Stimulated activated CD4-positive, alpha-beta T cell treated with anti-CD3 and anti-CD28 coated beads, Interleukin-1b, Interleukin-23, amount 100 ng/mL, for 48 hours (primary cell): ENCODE measurements at regions not wholly inside any gene's neighbourhood (a gene's known extent, or its start where the extent isn't known, plus 50 kb on each side); places are given as distances from the start of the nearest gene placed in this dataset.
"Not testable (repeated sequence)": the region's sequence is repeated elsewhere in the genome, so short reads cannot be mapped to it uniquely, and the experiment has no call there.

Experiments used
- DNase-seq: peaks from one replicate; pipeline ENCODE4 v3.0.0-alpha.2; 2020

DNA sequence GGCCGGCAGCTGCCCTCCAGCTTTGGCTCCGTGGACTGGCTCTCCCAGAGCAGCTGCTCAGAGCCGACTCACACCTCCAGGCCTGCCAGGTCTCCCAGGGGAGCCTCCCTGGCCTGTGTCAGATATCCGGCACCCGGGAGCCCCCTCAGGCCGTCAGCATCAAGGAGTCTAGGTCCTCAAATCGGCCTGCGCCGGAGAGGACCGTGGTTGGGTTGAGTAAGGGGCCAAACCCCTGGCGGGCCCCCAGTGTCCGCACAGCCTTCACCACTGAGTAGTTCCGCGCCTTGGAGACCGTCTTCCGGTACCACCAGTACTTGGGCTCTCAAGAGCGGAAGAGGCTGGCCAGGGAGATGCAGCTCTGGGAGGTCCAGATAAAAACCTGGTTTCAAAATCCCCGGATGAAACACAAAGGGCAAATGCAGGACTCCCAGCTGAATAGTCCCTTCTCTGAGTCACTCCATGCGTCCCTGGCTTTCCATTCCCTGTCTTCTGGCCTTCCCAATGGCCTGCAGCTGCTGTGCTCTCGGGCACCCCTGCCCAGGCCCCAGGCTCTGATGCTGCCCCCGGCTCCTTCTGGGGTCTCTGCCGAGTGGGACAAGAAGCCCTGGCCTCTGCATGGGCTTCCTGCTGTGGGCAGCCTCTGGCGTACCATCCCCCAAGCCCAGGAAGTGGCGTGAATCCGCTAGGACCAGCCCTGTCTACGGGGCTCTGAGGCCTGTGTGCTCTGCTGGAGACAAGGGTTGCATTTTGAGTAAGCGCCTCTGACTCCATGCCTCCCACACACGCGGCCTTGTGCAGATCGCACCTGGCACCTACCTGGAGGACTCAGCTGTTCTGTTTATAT is 245.1 kb upstream of the ATXN7L3B start:
- DNase-seq: no peak

DNA sequence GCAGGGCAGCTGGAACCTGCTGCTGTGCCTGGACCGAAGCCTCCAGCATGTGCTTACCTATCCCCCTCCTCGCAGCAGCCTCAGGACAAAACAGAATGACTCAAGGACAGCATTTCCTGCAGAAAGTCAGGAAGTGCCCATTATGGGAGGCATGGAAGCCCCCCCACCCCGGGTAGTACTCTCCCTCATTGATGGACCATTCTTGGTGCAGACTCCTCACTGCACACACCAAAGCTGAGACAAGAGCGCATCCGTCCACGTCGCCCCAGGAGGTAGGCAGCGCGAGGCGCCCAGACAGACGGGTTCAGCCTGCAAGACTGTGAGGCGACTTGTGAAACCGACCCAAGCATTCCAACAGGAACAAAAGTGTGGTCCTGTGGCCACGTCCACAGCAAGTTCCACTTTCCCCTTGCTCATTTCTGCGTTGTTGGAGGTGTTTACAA is 243.9 kb upstream of the ATXN7L3B start:
- DNase-seq: no peak

DNA sequence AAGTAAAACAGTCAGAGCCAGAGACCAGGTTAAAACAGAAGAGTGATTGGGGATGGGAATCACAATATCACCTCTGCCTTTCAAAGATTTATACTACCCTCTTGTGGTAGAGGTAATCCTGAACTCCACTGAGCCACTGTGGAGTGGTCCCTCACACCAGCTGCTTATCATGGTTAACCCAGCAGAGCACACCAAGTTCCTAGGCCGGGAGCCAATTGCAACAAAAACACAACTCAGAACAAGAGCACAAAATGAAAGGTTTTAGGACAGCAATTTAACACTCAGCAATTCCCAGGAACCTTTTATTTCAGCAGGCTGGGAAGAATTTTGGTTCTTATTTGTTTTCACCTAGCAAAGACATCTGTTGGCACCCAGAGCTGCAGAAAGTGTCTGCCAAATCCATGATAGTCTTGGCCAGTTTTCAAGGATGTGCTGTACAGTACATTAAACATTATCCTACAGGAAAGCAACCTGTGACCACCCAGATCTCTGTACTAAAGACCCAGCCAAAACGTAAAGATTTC is 220.5 kb upstream of the ATXN7L3B start:
- DNase-seq: no peak

DNA sequence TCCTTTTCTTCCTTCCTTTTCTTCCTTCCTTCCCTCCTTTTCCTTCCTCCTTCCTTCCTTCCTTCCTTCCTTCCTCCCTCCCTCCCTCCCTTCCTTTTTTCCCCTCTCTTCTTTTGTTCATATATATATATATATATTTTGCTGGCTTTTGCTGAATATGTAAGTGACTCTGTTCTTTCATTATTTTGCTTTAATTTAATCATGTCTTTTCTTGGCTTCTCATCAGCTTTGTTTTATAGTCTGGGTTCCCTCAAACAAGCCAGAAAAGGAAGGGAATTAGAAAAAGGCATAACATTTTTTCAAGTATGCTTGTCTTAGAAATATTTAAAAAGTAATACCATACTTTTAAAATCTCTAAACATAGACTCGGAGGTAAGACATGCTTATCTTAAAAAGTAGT is 219.9 kb upstream of the ATXN7L3B start:
- DNase-seq: no peak

DNA sequence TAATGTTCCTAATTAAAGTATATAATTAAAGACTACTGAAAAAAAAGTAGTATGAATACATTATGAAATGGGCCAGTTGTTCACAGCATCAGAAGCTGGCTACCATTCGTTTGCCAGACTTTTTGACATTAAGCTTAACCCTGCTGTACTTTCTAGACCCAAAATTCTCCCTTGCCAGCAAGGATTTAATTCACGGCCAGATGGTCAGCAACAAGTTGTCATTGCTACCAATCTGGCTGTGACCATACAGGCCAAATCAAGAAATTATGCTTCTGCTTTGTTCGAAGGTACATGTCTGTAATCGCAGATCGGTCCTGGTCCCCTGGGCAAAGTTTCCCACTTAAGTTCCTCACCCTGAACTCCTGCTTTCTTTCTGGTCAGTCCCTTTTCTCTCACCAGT is 217.7 kb upstream of the ATXN7L3B start:
- no peak for DNase-seq

DNA sequence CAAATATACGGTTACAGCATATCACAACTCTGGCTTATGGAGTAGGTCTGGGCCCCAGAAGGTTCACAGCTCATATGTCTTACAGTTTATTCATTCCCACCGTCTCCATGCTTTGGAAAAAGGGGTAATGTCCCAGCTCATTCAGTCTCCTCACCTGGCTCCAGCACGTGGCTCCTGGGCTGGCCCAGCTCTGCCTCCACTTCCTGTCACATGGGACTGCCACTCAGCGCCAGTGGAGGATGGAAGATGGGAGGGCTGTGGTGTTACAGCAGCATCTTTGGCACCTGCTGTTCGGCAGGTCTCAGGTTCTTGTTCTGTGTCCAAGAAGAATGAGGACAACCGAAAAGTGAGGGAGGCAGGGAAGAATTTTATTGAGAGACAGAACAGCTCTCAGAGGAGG is 216.3 kb upstream of the ATXN7L3B start:
- DNase-seq: no peak

DNA sequence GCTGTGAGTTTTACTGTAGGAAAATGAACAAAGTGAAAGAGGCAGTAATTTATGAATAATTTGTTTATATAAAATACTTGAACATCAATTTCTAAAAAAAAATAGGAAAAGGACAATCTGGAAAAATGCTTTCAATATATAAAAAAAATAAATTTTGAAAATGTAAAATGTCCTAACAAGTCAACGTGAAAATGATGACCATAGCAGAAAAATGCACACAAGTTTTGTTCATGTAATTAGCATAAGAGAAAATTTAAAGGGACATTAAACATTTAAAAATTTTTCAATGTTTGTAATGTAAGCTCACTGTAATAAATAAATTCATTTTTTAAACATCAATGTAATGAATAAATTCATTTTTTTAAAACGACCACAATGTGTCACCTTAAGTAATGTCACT is 214.8 kb upstream of the ATXN7L3B start:
- no peak for DNase-seq

DNA sequence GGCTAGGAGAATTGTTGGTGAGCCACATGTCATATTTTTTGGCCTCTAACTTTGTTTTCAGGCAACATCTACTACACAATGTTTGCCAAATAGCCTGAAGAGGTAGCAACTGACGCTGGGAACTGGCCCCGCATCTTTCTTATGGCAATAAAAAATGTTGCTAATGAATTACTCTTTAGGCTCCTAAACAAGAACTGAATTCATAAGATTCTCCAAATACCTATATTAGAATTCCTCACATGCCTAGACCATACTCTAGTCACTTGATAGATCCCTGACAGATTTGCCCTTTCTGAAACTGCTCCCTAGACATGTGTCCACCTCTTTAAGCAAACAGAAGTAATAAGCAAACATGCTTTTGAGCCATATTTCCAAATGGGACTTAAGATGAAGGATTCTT is 209.0 kb upstream of the ATXN7L3B start:
- DNase-seq: no peak

DNA sequence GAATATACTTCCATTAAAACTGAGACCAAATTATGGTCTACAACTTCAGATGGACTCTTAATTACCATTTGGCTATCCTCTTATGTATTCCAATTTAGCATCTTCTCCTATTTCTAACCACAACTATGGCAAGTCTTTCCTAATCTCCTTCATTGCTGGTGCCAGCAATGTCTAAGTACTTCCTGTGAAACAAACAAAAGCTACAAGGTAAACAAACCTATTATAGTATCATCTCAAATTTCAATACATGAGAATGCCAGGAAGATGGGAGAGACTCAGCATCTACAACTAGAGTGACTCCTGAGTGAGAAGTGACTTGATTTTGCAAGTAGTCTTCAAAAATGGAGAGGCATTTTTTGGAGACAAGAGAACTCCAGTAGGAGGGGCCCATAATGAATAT is 202.9 kb upstream of the ATXN7L3B start:
- no peak for DNase-seq

DNA sequence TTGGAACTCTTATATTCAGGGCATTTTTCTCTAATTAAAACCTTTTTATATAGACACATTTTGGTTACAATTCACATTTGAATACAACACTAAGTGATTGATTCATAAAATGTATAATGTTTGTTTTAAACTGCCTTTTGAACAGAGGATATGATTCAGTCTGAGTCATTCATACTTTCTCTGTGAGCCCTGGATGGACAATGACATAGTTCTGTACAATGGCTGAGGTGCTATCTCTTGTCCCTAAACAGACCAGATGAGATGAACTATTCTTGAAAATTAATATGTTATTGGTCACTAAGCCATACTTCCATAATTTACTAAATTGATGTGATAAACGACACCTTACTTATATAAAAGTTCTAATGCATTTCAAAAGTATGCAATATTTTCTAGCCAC is 199.7 kb upstream of the ATXN7L3B start:
- no peak for DNase-seq

DNA sequence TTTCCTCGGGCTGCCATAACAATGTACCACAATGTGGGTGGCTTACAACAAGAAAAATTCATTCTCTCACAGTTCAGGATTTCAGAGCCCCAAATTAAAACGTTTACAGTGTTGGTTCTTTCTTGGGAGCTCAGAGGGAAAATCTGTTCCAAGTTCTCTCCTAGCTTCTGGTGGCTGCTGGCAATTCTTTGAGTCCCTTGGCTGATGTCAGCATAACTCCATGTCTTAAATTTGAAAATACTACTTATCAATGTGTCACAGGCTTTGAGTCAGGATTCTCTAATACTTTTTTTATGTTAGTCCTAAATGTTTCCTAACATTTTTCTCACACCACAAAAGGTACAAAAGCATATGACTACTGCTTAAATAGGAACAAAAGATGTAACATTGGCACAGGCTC is 198.4 kb upstream of the ATXN7L3B start:
- no peak for DNase-seq

DNA sequence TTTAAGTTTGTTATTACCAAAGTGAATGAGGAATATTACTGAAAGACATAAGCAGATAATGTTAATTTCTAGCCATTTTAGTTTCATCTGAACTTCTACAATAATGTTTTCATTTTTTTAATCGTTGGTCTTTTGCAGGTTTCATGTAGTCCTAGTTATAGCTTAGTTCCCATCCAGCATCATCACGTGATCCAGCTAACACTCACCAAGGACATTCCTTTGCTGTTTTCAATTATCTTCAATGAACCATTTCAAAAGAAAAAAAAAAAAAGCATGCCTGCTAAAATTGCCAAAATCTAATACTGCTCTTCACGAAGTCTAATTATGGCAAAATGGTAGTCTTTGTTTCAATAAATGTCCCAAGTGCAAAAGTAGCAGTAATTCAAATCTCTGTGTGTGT is 187.7 kb upstream of the ATXN7L3B start:
- DNase-seq: no peak

DNA sequence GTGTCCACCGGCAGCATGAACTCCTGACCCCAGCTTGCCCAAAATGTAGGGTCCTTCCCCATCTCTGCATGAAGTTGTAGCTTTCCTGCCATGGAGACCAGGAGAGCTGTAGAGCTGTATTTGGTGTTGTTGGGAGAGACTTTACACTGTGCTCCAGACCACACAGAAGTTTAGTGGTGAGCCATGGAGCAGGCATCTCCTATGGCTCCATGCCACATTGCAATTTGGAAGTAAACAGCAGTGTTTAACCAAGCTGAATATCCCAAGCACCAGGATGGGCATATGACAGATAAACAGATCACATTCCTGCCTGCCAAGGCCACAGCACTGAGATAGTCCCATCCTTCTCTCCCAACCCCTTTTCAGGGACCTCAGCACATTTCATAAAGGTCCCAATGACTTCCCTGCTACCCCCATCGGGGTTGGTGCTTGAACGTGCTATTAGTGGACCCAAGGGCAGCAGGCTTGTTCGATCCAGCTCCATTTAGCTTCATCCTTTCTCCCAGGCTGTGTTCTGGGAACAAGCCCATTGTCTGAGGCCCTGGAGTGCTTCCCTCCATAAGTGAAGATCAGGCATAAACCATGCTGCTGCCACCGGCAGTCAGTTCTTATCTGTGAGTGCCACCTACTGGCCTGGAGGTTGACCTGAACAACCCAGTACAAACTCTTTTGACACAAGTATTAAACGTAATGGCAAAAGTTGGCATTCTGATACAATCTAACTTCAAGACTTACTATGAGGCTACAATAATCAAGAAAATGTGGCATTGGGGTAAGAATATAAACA is 172.3 kb upstream of the ATXN7L3B start:
- DNase-seq: peak; percentile 10

DNA sequence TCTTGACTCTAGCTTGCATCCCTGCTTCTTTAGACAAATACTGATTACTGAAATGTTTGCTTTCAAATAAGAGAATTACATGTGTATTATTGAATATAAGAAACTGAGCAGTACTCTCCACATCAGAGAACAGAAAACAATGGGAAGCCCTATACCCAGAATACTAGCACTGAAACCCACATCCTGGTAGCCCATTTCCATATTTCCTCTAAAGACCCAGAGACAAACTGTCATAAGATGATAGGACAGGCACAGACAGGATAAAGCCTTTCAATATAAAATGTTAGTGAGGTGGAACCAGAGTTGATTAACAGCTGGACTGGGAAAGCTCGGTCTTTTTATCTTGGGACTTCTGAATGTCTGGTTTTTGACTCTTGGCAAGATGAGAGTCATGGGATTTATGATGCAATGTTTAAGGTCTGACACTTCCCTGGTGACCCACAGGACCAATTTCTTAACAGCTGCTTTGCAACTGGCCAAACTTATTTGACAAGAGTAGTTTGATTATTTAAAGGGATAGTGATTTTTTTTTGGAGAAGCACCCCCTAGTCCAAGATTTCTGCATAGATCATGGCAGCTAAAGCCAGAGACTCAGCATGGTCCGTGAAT is 166.9 kb upstream of the ATXN7L3B start:
- DNase-seq: no peak

DNA sequence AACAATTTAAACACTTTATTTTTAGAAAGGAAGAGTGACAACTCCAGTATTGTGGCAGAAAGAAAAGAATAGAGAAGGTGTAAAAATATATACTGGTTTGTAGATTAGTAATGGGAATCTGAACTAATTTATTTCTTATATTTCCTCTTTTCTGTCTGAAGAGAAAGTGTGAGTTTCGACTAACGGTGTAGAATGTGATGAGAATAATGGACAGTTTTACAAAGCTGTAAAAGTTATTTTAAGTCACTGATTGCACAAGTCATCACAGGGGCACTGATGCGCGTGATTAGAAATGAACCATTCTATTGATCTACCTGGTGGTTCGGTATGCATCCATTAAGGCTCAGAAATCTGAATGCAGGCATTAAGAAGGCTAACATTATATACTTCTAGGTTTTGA is 158.5 kb upstream of the ATXN7L3B start:
- no peak for DNase-seq

DNA sequence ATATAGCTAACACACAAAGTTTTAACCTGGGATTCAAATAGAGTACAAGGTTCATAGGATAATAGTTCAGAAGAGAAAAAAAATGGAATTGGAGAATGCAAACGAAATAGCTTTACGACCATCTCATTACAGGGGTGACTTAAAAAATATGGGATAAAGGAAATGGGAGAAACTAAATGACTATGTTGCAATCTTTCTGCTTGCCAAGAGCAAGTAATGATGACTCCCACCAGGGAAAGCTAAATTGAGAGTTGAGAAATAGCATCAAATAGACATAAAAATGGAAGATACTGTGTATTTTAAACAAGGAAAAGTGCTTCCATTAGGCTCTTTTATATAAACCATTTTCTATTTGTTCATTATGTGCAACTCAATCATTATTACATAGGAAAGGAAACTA is 155.7 kb upstream of the ATXN7L3B start:
- DNase-seq: no peak

DNA sequence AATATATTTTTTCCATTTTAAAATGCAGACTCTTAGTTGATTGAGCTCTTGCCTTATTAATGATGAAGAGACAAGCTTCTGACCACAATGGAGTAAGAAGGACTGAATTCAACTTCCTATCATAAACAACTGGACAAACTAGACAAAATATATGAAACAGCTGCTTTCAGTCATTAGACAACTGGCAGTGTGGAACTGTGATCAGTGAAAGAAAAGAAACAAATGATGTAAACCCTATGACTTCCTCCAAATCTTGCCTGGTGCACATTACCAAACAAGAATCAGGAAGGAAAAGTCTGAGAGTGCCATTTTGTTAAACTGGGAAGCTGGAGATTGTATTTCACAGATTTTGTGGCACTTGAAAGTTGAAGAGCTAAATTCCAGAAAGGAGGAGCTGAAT is 154.7 kb upstream of the ATXN7L3B start:
- no peak for DNase-seq

DNA sequence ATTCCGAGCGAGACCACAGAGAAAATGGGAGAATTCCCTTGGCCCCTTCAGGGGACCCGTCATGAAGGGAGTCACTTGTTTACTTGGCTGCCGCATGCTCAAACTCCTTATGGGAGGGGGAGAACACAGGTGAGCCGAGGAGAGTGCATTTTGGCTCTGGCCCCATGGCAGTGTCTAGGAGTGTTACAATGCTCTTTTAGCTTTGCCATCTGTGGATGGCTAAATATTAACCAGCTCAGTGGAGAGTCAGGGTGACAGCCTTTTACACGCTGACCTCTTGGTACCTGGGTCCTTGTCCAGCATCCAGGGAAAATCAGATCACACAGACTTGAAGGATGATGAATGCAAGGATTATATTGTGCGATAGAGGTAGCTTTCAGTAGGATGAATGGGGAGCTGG is 146.4 kb upstream of the ATXN7L3B start:
- no peak for DNase-seq

DNA sequence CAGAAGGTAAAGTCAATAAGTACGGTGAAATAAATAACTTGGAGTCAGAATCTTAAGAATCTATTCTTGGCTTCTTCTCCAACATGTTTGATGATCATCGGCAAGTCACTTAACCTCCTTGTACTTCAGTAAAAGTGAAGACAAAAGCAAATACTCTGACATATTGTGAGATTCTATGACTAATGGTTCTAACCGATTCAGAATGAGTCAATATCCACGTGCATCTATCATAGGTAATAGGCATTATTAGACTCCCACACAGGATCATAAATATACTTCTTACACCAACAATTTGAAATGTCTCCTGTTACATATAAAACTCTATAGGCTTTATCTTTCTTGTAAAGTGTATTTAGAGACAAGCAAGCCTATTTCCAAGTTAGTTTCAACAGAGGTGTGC is 144.4 kb upstream of the ATXN7L3B start:
- no peak for DNase-seq

DNA sequence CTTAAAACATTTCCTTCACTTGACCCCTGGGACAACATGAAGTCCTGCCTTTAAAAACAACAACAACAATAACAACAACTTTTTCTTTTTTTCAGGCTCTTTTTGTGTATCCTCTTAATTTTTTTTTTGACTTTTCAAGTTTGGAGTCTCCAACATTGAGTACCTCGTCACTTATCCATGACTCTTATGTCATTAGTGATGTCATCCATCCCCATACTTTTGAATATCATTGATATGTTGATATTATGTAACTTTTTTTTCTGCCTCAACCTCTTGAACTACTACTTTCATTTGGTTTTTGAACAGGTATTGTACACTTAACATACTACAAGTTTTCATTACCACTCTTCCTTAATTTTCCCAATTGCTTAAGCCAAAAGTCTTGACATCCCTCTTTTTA is 143.0 kb upstream of the ATXN7L3B start:
- DNase-seq: no peak

DNA sequence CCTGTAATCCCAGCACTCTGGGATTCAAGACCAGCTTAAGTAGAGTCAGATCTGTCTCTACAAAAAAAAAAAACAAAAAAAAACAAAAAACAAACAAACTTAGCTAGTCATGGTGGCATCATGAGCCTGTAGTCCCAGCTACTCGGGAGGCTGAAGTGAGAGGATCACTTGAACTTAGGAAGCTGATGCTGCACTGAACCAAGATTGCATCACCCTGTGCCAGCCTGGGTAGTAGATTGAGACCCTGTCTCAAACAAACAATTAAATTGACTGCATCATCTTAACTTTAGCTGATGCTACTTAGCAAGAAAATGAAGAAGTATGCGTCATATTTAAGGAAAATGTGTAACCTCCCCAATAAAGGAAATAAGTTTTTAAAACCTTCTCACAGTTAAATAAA is 136.6 kb upstream of the ATXN7L3B start:
- DNase-seq: no peak

DNA sequence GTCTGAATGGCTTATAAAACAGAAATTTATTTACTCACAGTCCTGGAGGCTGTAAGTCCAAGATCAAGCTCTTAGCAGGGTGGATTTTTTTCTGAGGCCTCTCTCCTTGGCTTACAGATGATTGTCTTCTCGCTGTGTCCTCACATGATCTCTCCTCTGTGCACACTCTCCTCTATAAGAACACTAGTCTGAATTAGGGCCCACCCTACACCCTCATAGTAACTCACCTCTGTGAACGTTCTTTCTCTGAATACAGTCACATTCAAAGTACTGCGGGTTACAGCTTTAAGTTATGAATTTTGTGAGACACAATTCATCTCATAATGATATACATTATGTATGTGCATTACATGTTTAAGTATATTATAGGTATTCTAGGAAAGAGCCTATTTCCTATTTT is 135.7 kb upstream of the ATXN7L3B start:
- DNase-seq: no peak

DNA sequence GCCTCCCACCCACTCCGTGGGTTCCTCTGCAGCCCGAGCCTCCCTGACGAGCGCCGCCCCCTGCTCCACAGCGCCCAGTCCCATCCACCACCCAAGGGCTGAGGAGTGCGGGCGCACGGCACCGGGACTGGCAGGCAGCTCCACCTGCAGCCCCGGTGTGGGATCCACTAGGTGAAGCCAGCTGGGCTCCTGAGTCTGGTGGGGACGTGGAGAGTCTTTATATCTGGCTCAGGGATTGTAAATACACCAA is 134.5 kb upstream of the ATXN7L3B start:
- not testable (repeated sequence) for DNase-seq

DNA sequence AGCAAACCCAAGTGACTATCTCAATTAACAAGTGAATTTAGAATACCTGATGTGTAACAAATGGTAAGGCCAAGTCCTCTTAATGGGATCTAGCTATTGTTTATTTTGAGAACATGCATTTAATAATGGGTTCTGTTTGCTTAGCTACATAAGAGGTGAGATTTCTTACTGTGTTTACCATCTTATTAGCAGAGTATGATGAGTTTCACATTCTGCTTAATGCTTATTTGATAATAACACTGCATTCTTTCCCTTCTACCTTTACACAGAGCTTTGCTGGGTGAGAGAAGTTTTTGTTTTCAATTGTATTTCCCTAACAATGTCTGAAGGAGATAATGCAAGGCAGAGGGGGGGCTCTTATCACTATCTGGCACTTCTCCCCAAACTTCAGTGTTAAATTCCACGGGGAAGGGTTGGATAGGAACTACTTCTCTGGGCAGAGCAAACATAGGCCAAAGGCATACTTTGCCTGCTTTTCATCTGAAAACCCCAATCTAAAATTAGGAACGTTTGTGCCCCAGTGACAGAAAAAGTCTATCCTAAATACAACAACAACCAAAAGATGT is 129.0 kb upstream of the ATXN7L3B start:
- no peak for DNase-seq
